CD4-positive, alpha-beta T cell (primary cell): ENCODE measurements at regions not wholly inside any gene's neighbourhood (a gene's known extent, or its start where the extent isn't known, plus 50 kb on each side); places are given as distances from the start of the nearest gene placed in this dataset.

ENCODE experiments used
- ATAC-seq: fragments of 200-7000 bp; cut with Tn5 transposase; one replicate; pipeline ENCODE4 v1.10.0; 2022; ENCODE audit warnings: mild to moderate bottlenecking; ENCODE audit not compliant: poor library complexity
- CTCF ChIA-PET: fragments of 350-600 bp; sonication (Branson Sonifier 250); formaldehyde crosslinking; loops from one replicate; lab custom pipeline; 2021; ENCODE audit warnings: antibody characterized with exemption, inconsistent platforms; lab: Charles Lee
- POLR2A ChIA-PET: fragments of 350-600 bp; sonication (Branson Sonifier 250); formaldehyde crosslinking; loops from one replicate; lab custom pipeline; 2021; ENCODE audit warnings: antibody characterized with exemption, inconsistent platforms; lab: Charles Lee
- DNase-seq, 14 experiments: peaks; one replicate each; pipeline ENCODE4 v3.0.0-alpha.2; 2013 to 2020; ENCODE audit warnings: mixed read lengths in 2 of 14
- H3K27ac ChIP-seq, 2 donors: one replicate each; pipeline versions ENCODE4 v1.5.1 to v1.7.0; 2013; ENCODE audit warnings: low read length in 2 of 2, low read depth in 1 of 2, mild to moderate bottlenecking in 1 of 2
- H3K27me3 ChIP-seq, 2 experiments: 1 replicate in 1 of 2; 2 replicates in 1 of 2; pipeline versions ENCODE4 v1.6.1 to v1.7.0; 2013; ENCODE audit warnings: low read length in 2 of 2, control low read depth in 1 of 2, mild to moderate bottlenecking in 1 of 2, moderate library complexity in 1 of 2; ENCODE audit not compliant: insufficient read depth in 2 of 2, control insufficient read depth in 1 of 2
- H3K36me3 ChIP-seq: one replicate; pipeline ENCODE4 v1.6.1; 2013; ENCODE audit warnings: low read length, control low read depth; ENCODE audit not compliant: insufficient read depth
- H3K4me1 ChIP-seq: one replicate; pipeline ENCODE4 v1.6.1; 2013; ENCODE audit warnings: low read length, control low read depth; ENCODE audit not compliant: insufficient read depth
- H3K4me3 ChIP-seq: one replicate; pipeline ENCODE4 v1.5.1; 2013; ENCODE audit warnings: mild to moderate bottlenecking, low read length, moderate library complexity
- H3K9me3 ChIP-seq, 2 experiments: 1 replicate in 1 of 2; 2 replicates in 1 of 2; pipeline versions ENCODE4 v1.6.1 to v1.7.0; 2013; ENCODE audit warnings: low read length in 2 of 2, mild to moderate bottlenecking in 2 of 2, control low read depth in 1 of 2, moderate library complexity in 1 of 2; ENCODE audit not compliant: control insufficient read depth in 1 of 2, insufficient read depth in 1 of 2
- H3K27ac Mint-ChIP-seq: one replicate; pipeline ENCODE4 v1.8.0; 2020; ENCODE audit warnings: mixed read lengths
- H3K27me3 Mint-ChIP-seq: one replicate; pipeline ENCODE4 v1.8.0; 2021; ENCODE audit warnings: mixed read lengths
- H3K36me3 Mint-ChIP-seq: one replicate; pipeline ENCODE4 v1.8.0; 2021; ENCODE audit warnings: low read depth, mixed read lengths
- H3K4me1 Mint-ChIP-seq: one replicate; pipeline ENCODE4 v1.8.0; 2021; ENCODE audit warnings: low read depth, mixed read lengths
- H3K4me3 Mint-ChIP-seq: one replicate; pipeline ENCODE4 v1.8.0; 2020; ENCODE audit warnings: mild to moderate bottlenecking, mixed read lengths
- H3K9me3 Mint-ChIP-seq: one replicate; pipeline ENCODE4 v1.8.0; 2020; ENCODE audit warnings: mixed read lengths
- CTCF ChIP-seq: fragments of 200-600 bp; IDR thresholded peaks from one replicate; pipeline ENCODE4 v1.8.0; 2022; ENCODE audit warnings: antibody characterized with exemption, mild to moderate bottlenecking
- intact Hi-C, 2 experiments: fragments of 100-400 bp; cut with DNase I in 1 of 2; cut with micrococcal nuclease in 1 of 2; formaldehyde crosslinking; loops; one replicate each; pipeline versions ENCODE4 v1.15.1 to v1.9.0; 2023 to 2025; cut with DNase I, micrococcal nuclease

- H3K27ac ChIP-seq, result no peak overlapping the region
- H3K27me3 Mint-ChIP-seq, result no peaks in the 10 kb centered on the region
- intact Hi-C loops, result no loop called here
- ATAC-seq (no peak), DNase-seq (no peak)
- no peaks in the 10 kb centered on the region for H3K36me3 ChIP-seq
- H3K4me3 Mint-ChIP-seq, result no peak overlapping the region
- no peaks in the 10 kb centered on the region for H3K9me3 ChIP-seq
- no peak for TF ChIP-seq CTCF
- no peak overlapping the region for H3K27ac Mint-ChIP-seq
- CTCF ChIA-PET, result no interaction called here
- H3K4me3 ChIP-seq, result no peak overlapping the region
- peaks cover 0 to 6% of the 10 kb centered on the region in 2 experiments for H3K27me3 ChIP-seq
- POLR2A ChIA-PET, result no interaction called here
- no peaks in the 10 kb centered on the region for H3K4me1 Mint-ChIP-seq
- H3K36me3 Mint-ChIP-seq, result no peaks in the 10 kb centered on the region
- no peaks in the 10 kb centered on the region for H3K4me1 ChIP-seq
- no peaks in the 10 kb centered on the region for H3K9me3 Mint-ChIP-seq
These were observed 174.5 kb downstream of the SS18 start for GRCh38 chr18:25915907-25916306.

DNA sequence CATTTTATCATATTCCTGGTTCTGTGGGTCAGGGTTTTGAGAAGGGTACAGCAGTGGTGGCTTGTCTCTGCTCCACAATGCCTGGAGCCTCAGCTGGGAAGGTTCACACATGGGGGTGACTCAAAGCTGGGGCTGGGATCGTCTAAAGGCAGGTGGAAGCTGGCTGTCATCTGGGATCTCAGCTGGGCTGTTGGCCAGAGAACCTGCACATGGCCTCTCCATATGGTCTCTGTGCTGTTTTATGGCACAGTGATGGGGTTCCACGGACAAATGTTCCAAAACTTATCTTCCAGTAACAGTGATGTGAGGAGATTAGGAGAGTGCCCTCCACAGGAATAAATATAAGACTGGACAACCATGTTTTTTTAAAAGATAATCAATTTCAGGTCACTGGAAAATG, 191.4 kb downstream of the SS18 start:
- Mint-ChIP-seq H3K27me3 (peaks cover 15% of the 10 kb centered on the region), H3K4me3 (no peak overlapping the region), H3K4me1 (no peaks in the 10 kb centered on the region), H3K27ac (no peak overlapping the region), H3K36me3 (no peaks in the 10 kb centered on the region), H3K9me3 (peaks cover 2% of the 10 kb centered on the region)
- Histone ChIP-seq H3K27ac (no peak overlapping the region), H3K4me1 (no peaks in the 10 kb centered on the region), H3K27me3 (peaks cover 0 to 2% of the 10 kb centered on the region in 2 experiments), H3K36me3 (no peaks in the 10 kb centered on the region), H3K9me3 (no peaks in the 10 kb centered on the region), H3K4me3 (no peak overlapping the region)
- intact Hi-C loops, result no loop called here
- POLR2A ChIA-PET, result no interaction called here
- ATAC-seq (no peak), DNase-seq (no peak)
- no peak for TF ChIP-seq CTCF
- CTCF ChIA-PET, result no interaction called here

- H3K4me3 ChIP-seq, result no peak overlapping the region
- ChIA-PET POLR2A (no interaction called here), CTCF (no interaction called here)
- no peak overlapping the region for H3K27ac ChIP-seq
- no peak for TF ChIP-seq CTCF
- no peaks in the 10 kb centered on the region for H3K9me3 ChIP-seq
- DNase-seq, result no peak
- no peaks in the 10 kb centered on the region for H3K4me1 Mint-ChIP-seq
- peaks cover 12% of the 10 kb centered on the region for H3K27me3 Mint-ChIP-seq
- H3K27ac Mint-ChIP-seq, result no peak overlapping the region
- H3K36me3 ChIP-seq, result no peaks in the 10 kb centered on the region
- H3K4me3 Mint-ChIP-seq, result no peak overlapping the region
- intact Hi-C loops, result no loop called here
- peaks cover 0 to 2% of the 10 kb centered on the region in 2 experiments for H3K27me3 ChIP-seq
- ATAC-seq, result no peak
- no peaks in the 10 kb centered on the region for H3K4me1 ChIP-seq
- H3K36me3 Mint-ChIP-seq, result no peaks in the 10 kb centered on the region
- H3K9me3 Mint-ChIP-seq, result peaks cover under 1% of the 10 kb centered on the region
These were observed 193.5 kb downstream of the SS18 start for GRCh38 chr18:25896956-25897355.
